Activated naive CD8-positive, alpha-beta T cell treated with anti-CD3 and anti-CD28 coated beads, Interleukin-2, amount 10 ng/mL, durations not matched to agents 7 days and 5 days (primary cell): ENCODE measurements at regions not wholly inside any gene's neighbourhood (a gene's known extent, or its start where the extent isn't known, plus 50 kb on each side); places are given as distances from the start of the nearest gene placed in this dataset.

Experiments used
- ATAC-seq: fragments of 150-1000 bp; cut with Tn5 transposase; one replicate; pipeline ENCODE4 v1.10.0; 2021; ENCODE audit warnings: low read depth, moderate library complexity
- POLR2A ChIA-PET: fragments of 350-600 bp; sonication (Branson Sonifier 250); formaldehyde crosslinking; loops from one replicate; lab custom pipeline; 2021; ENCODE audit warnings: antibody characterized with exemption; lab: Charles Lee
- DNase-seq: peaks from one replicate; pipeline ENCODE4 v3.0.0; 2021
- H3K27ac Mint-ChIP-seq: one replicate; pipeline ENCODE4 v1.8.0; 2022; ENCODE audit warnings: mild to moderate bottlenecking, mixed read lengths
- H3K27me3 Mint-ChIP-seq: one replicate; pipeline ENCODE4 v1.8.0; 2022; ENCODE audit warnings: mild to moderate bottlenecking, moderate library complexity, mixed read lengths
- H3K36me3 Mint-ChIP-seq: one replicate; pipeline ENCODE4 v1.8.0; 2021; ENCODE audit warnings: mild to moderate bottlenecking, mixed read lengths
- H3K4me1 Mint-ChIP-seq: one replicate; pipeline ENCODE4 v1.8.0; 2021; ENCODE audit warnings: mixed read lengths
- H3K4me3 Mint-ChIP-seq: one replicate; pipeline ENCODE4 v1.8.0; 2022; ENCODE audit warnings: mild to moderate bottlenecking, moderate library complexity, mixed read lengths
- H3K9me3 Mint-ChIP-seq: one replicate; pipeline ENCODE4 v1.8.0; 2021; ENCODE audit warnings: mixed read lengths

DNA sequence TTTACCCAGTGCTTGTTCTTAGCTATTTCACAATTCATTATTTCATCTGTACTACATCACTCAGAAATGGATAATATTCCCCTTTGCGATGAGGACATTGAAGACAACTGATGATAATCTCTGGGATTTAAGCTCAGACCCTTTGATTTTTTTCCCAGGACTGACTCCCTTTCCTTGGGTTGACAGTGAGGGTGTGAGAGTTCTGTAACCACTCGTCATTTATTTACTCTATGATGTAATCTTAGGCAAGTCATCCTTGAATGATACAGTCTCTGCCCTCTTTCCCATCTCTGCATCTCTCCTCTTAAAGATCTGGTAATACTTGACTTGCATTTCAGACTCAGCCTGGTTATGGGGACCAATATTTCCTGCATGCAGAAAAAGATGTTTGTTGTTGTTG lies 1041.7 kb downstream of the AGBL1 start:
- DNase-seq (no peak), ATAC-seq (no peak)
- Mint-ChIP-seq H3K4me1 (no peaks in the 10 kb centered on the region), H3K27me3 (no peaks in the 10 kb centered on the region), H3K27ac (no peak overlapping the region), H3K36me3 (no peaks in the 10 kb centered on the region), H3K4me3 (no peak overlapping the region), H3K9me3 (peaks cover 4% of the 10 kb centered on the region)
- POLR2A ChIA-PET: no interaction called here

DNA sequence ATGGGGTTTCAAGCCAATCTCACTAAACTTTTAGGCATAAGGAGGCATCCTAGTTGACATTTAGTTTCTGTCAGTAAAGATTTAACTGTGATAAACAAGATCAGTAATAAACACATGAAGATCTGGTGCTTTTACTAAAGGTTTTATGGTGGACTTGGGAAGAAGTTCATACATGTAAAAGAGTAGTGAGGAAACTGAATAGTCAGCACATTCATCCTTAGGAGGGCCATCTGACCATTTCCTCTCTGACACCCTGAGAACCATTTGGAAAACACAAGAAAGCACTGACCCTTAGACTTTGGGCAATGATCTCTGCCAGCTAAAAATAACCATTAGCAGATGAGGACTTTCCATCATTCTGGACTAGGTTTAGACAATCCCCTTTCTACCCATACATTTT lies 1040.9 kb downstream of the AGBL1 start:
- H3K27me3 Mint-ChIP-seq: no peaks in the 10 kb centered on the region
- H3K4me3 Mint-ChIP-seq: no peak overlapping the region
- POLR2A ChIA-PET: no interaction called here
- no peaks in the 10 kb centered on the region for H3K4me1 Mint-ChIP-seq
- no peak overlapping the region for H3K27ac Mint-ChIP-seq
- ATAC-seq (no peak), DNase-seq (no peak)
- peaks cover 1% of the 10 kb centered on the region for H3K9me3 Mint-ChIP-seq
- H3K36me3 Mint-ChIP-seq: no peaks in the 10 kb centered on the region

DNA sequence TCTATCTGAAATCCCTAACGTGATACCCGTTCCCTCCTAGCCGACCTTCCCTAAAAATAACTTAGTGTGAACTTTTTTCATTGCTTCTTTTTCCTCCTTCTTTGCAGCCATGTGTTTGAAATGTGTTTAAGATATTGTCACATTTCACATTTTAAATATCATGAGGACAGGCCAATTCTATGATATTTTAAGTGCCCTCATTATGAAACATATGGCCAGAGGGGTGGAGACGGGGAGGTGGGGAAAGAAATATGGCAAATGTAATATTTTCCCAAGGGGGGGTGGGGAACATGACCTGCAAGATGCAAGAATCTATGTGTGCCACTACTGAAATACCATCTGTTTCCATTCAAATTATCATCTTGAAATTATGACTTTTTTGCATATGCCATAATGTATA lies 1039.2 kb downstream of the AGBL1 start:
- no peaks in the 10 kb centered on the region for H3K9me3 Mint-ChIP-seq
- no peaks in the 10 kb centered on the region for H3K27me3 Mint-ChIP-seq
- no peaks in the 10 kb centered on the region for H3K4me1 Mint-ChIP-seq
- H3K36me3 Mint-ChIP-seq: no peaks in the 10 kb centered on the region
- no peak for ATAC-seq
- DNase-seq: no peak
- no peak overlapping the region for H3K27ac Mint-ChIP-seq
- H3K4me3 Mint-ChIP-seq: no peak overlapping the region
- POLR2A ChIA-PET: no interaction called here

GRCh38 chr15:87118435-87118834 lies 1038.8 kb downstream of the AGBL1 start:
- ATAC-seq (no peak), DNase-seq (no peak)
- POLR2A ChIA-PET: no interaction called here
- H3K4me1 Mint-ChIP-seq: no peaks in the 10 kb centered on the region
- no peaks in the 10 kb centered on the region for H3K27me3 Mint-ChIP-seq
- no peaks in the 10 kb centered on the region for H3K36me3 Mint-ChIP-seq
- no peaks in the 10 kb centered on the region for H3K9me3 Mint-ChIP-seq
- no peak overlapping the region for H3K4me3 Mint-ChIP-seq
- no peak overlapping the region for H3K27ac Mint-ChIP-seq

- Mint-ChIP-seq H3K27ac (no peak overlapping the region), H3K36me3 (no peaks in the 10 kb centered on the region), H3K4me1 (no peaks in the 10 kb centered on the region), H3K27me3 (peaks cover 1% of the 10 kb centered on the region), H3K4me3 (no peak overlapping the region), H3K9me3 (no peaks in the 10 kb centered on the region)
- DNase-seq (no peak), ATAC-seq (no peak)
- POLR2A ChIA-PET: no interaction called here
Observed at GRCh38 chr15:87115795-87116194, 1036.1 kb downstream of the AGBL1 start.

DNA sequence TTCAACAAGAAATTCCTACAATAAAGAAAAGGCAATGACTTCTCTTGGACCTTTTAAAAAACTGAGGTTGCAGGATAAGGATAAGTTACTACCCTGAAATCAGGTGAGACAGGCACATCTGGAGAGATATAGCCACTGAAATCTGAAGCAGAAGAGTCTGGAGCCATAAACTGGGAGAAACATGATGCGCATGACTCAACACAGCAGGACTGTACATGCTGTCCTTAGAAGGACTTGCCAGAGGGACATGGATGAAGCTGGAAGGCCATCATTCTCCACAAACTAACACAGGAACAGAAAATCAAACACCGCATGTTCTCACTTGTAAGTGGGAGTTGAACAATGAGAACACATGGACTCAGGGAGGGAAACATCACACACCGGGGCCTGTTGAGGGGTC lies 1020.2 kb downstream of the AGBL1 start:
- Mint-ChIP-seq H3K27me3 (no peaks in the 10 kb centered on the region), H3K9me3 (peaks cover 9% of the 10 kb centered on the region), H3K36me3 (no peaks in the 10 kb centered on the region), H3K27ac (no peak overlapping the region), H3K4me3 (no peak overlapping the region), H3K4me1 (no peaks in the 10 kb centered on the region)
- POLR2A ChIA-PET: no interaction called here
- no peak for DNase-seq
- ATAC-seq: no peak

- no peaks in the 10 kb centered on the region for H3K4me1 Mint-ChIP-seq
Observed at GRCh38 chr15:87089551-87089950, 1009.9 kb downstream of the AGBL1 start.

GRCh38 chr15:87083201-87083600 lies 1003.5 kb downstream of the AGBL1 start:
- H3K4me3 Mint-ChIP-seq: no peak overlapping the region
- no peaks in the 10 kb centered on the region for H3K4me1 Mint-ChIP-seq
- DNase-seq (no peak), ATAC-seq (no peak)
- POLR2A ChIA-PET: no interaction called here
- no peaks in the 10 kb centered on the region for H3K27me3 Mint-ChIP-seq
- H3K27ac Mint-ChIP-seq: no peak overlapping the region
- peaks cover 7% of the 10 kb centered on the region for H3K9me3 Mint-ChIP-seq
- H3K36me3 Mint-ChIP-seq: no peaks in the 10 kb centered on the region

More at GRCh38 chr15:87089551-87089950, 1009.9 kb downstream of the AGBL1 start:
- Mint-ChIP-seq H3K4me3 (no peak overlapping the region), H3K36me3 (no peaks in the 10 kb centered on the region), H3K27ac (no peak overlapping the region), H3K9me3 (no peaks in the 10 kb centered on the region), H3K27me3 (no peaks in the 10 kb centered on the region)
- POLR2A ChIA-PET: no interaction called here
- ATAC-seq (no peak), DNase-seq (no peak)

GRCh38 chr15:87082581-87082980 lies 1002.9 kb downstream of the AGBL1 start:
- H3K36me3 Mint-ChIP-seq: no peaks in the 10 kb centered on the region
- POLR2A ChIA-PET: no interaction called here
- ATAC-seq: no peak
- H3K4me3 Mint-ChIP-seq: no peak overlapping the region
- H3K27me3 Mint-ChIP-seq: no peaks in the 10 kb centered on the region
- peaks cover 7% of the 10 kb centered on the region for H3K9me3 Mint-ChIP-seq
- DNase-seq: no peak
- no peak overlapping the region for H3K27ac Mint-ChIP-seq
- no peaks in the 10 kb centered on the region for H3K4me1 Mint-ChIP-seq

- no peak overlapping the region for H3K4me3 Mint-ChIP-seq
- peaks cover 7% of the 10 kb centered on the region for H3K9me3 Mint-ChIP-seq
- no peaks in the 10 kb centered on the region for H3K36me3 Mint-ChIP-seq
- H3K27me3 Mint-ChIP-seq: no peaks in the 10 kb centered on the region
- H3K27ac Mint-ChIP-seq: no peak overlapping the region
- ATAC-seq (no peak), DNase-seq (no peak)
- no peaks in the 10 kb centered on the region for H3K4me1 Mint-ChIP-seq
- POLR2A ChIA-PET: no interaction called here
Observed at GRCh38 chr15:87080547-87080946, 1000.9 kb downstream of the AGBL1 start.
